A549 (cell line): ENCODE measurements at regions not wholly inside any gene's neighbourhood (a gene's known extent, or its start where the extent isn't known, plus 50 kb on each side); places are given as distances from the start of the nearest gene placed in this dataset.

Source experiments
- ATAC-seq, 2 experiments: fragments of 200-7000 bp in 1 of 2; fragments of >200 bp in 1 of 2; cut with Nextera tagmentation in 1 of 2; cut with Tn5 transposase in 1 of 2; 3 replicates each; pipeline versions ENCODE4 v1.8.0 to v1.9.1; 2018 to 2020; ENCODE audit warnings: mild to moderate bottlenecking in 1 of 2, moderate library complexity in 1 of 2
- CTCF ChIA-PET: fragments of 300-600 bp; sonication (Branson Sonifier 250); formaldehyde crosslinking; extraction: SDS; loops from one replicate; lab custom pipeline; 2021; ENCODE audit warnings: antibody characterized with exemption, inconsistent platforms; lab: Yijun Ruan, JAX
- POLR2A ChIA-PET: fragments of 350-600 bp; formaldehyde crosslinking; extraction: SDS; loops from one replicate; lab custom pipeline; 2021; ENCODE audit warnings: antibody characterized with exemption, inconsistent platforms; lab: Yijun Ruan, JAX
- DNase-seq, 2 experiments: peaks; one replicate each; pipeline versions ENCODE4 v3.0.0 to v3.0.0-alpha.2; 2011 to 2016; ENCODE audit warnings: low read depth in 1 of 2, low spot score in 1 of 2
- FAIRE-seq: peaks from 2 replicates; lab custom pipeline; 2011; peaks lifted over from hg19 to GRCh38; lab: Jason Lieb, UNC
- H3K27ac ChIP-seq, 2 experiments: fragments of >200 bp; sonication (Bioruptor Twin); formaldehyde crosslinking; 3 replicates each; pipeline ENCODE4 v1.5.1; 2016 to 2017
- H3K4me1 ChIP-seq: fragments of >200 bp; sonication (Bioruptor Twin); formaldehyde crosslinking; 3 replicates; pipeline ENCODE4 v1.6.1; 2016
- H3K4me2 ChIP-seq: fragments of >200 bp; sonication (Bioruptor Twin); formaldehyde crosslinking; 3 replicates; pipeline ENCODE4 v1.6.1; 2016
- H3K4me3 ChIP-seq: fragments of >200 bp; sonication (Bioruptor Twin); formaldehyde crosslinking; 3 replicates; pipeline ENCODE4 v1.5.1; 2016
- H3K9me3 ChIP-seq: fragments of >200 bp; sonication (Bioruptor Twin); formaldehyde crosslinking; 3 replicates; pipeline ENCODE4 v1.6.1; 2016
- CBX2 ChIP-seq: fragments of 200-600 bp; sonication (generic); IDR thresholded peaks from 2 replicates; pipeline ENCODE4 v1.6.1; 2016; ENCODE audit warnings: low read depth, mild to moderate bottlenecking, borderline replicate concordance
- CBX8 ChIP-seq: fragments of 200-600 bp; sonication (generic); IDR thresholded peaks from 2 replicates; pipeline ENCODE4 v1.6.1; 2016
- CHD4 ChIP-seq: fragments of 200-600 bp; sonication (generic); IDR thresholded peaks from 2 replicates; pipeline ENCODE4 v1.6.1; 2016; ENCODE audit warnings: antibody characterized with exemption, mild to moderate bottlenecking, borderline replicate concordance
- EHF ChIP-seq: fragments of 250-450 bp; sonication (Bioruptor Pico); IDR thresholded peaks from 2 replicates; pipeline ENCODE4 v1.5.0; 2020; ENCODE audit warnings: mild to moderate bottlenecking
- ESRRA ChIP-seq: fragments of 150-350 bp; IDR thresholded peaks from 2 replicates; pipeline ENCODE4 v1.6.1; 2014; ENCODE audit warnings: mild to moderate bottlenecking, low read length, borderline replicate concordance
- GATA3 ChIP-seq: IDR thresholded peaks from 2 replicates; pipeline ENCODE4 v1.6.1; 2012; ENCODE audit warnings: borderline replicate concordance
- HDAC2 ChIP-seq: fragments of 200-600 bp; sonication (generic); IDR thresholded peaks from 2 replicates; pipeline ENCODE4 v1.6.1; 2016
- HOXA7 ChIP-seq: fragments of 250-450 bp; sonication (Bioruptor Pico); IDR thresholded peaks from 2 replicates; pipeline ENCODE4 v1.5.0; 2020; ENCODE audit warnings: mild to moderate bottlenecking, moderate library complexity
- MAZ ChIP-seq: fragments of 150-350 bp; IDR thresholded peaks from 2 replicates; pipeline ENCODE4 v1.6.1; 2014; ENCODE audit warnings: antibody characterized with exemption, low read depth, low read length, borderline replicate concordance
- RAD21 ChIP-seq, 2 experiments: fragments of >200 bp in 1 of 2; sonication (Bioruptor Twin) in 1 of 2; formaldehyde crosslinking in 1 of 2; IDR thresholded peaks in 1 of 2; conservative IDR thresholded peaks in 1 of 2; 2 replicates in 1 of 2; 3 replicates in 1 of 2; pipeline ENCODE4 v1.6.1; 2012 to 2018; ENCODE audit warnings: inconsistent platforms in 1 of 2
- RARB ChIP-seq: fragments of 250-450 bp; sonication (Bioruptor Pico); IDR thresholded peaks from 2 replicates; pipeline ENCODE4 v1.8.0; 2021; ENCODE audit warnings: mild to moderate bottlenecking, moderate library complexity
- SREBF2 ChIP-seq: fragments of 450-650 bp; IDR thresholded peaks from 2 replicates; pipeline ENCODE4 v1.6.1; 2014; ENCODE audit warnings: mild to moderate bottlenecking, moderate library complexity
- ZSCAN20 ChIP-seq: fragments of 250-450 bp; sonication (Bioruptor Pico); IDR thresholded peaks from 2 replicates; pipeline ENCODE4 v1.8.0; 2022; ENCODE audit warnings: mild to moderate bottlenecking, moderate library complexity
- WGBS: methylation state at CpG from one replicate; pipeline ENCODE4 v1.1.6; 2017; ENCODE audit errors: missing lambda C conversion rate; 5-methylcytosine and 5-hydroxymethylcytosine counted together
- TF ChIP-seq, protein P1 (sequence below): fragments of >200 bp; sonication (Bioruptor Twin); formaldehyde crosslinking; IDR thresholded peaks from 2 replicates; pipeline ENCODE4 v1.6.1; 2016
- TF ChIP-seq, protein P2 (sequence below): fragments of 450-650 bp; IDR thresholded peaks from 2 replicates; pipeline ENCODE4 v1.6.1; 2014; ENCODE audit warnings: antibody characterized with exemption
- TF ChIP-seq, protein P3 (sequence below): IDR thresholded peaks from 2 replicates; pipeline ENCODE4 v1.6.1; 2012
- TF ChIP-seq, protein P4 (sequence below): fragments of 250-450 bp; sonication (Bioruptor Pico); IDR thresholded peaks from 2 replicates; pipeline ENCODE4 v1.5.0; 2021; ENCODE audit warnings: mild to moderate bottlenecking, moderate library complexity, borderline replicate concordance
- TF ChIP-seq, protein P5 (sequence below): fragments of 150-350 bp; IDR thresholded peaks from 2 replicates; pipeline ENCODE4 v1.6.1; 2014; ENCODE audit warnings: low read depth, mild to moderate bottlenecking, low read length
- TF ChIP-seq, protein P6 (sequence below): fragments of 200-600 bp; sonication (generic); IDR thresholded peaks from 2 replicates; pipeline ENCODE4 v1.6.1; 2016; ENCODE audit warnings: antibody characterized with exemption, mild to moderate bottlenecking, moderate library complexity

DNA sequence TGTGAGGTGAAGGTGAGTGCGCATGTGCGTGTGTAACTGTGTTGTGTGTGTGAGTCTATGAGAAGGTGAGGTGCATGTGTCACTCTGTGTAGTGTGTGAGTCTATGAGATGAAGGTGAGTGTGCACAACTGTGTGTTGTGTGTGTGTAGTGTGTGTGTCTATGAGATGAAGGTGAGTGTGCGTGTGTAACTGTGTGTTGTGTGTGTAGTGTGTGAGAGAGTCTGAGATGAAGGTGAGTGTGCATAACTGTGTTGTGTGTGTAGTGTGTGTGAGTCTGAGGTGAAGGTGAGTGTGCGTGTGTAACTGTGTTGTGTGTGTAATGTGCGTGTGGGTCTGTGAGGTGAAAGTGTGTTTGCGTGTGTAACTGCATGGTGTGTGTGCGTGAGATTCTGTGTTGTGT is 154.0 kb downstream of the FOXD2 start:
- no peak for ATAC-seq
- FAIRE-seq: no peak
- POLR2A ChIA-PET: no interaction called here
- no peak for DNase-seq
- no peak overlapping the region for H3K4me2 ChIP-seq
- TF ChIP-seq MAZ: no peak
- TF ChIP-seq, protein P1, sequence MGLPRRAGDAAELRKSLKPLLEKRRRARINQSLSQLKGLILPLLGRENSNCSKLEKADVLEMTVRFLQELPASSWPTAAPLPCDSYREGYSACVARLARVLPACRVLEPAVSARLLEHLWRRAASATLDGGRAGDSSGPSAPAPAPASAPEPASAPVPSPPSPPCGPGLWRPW: no peak
- TF ChIP-seq, protein P2, sequence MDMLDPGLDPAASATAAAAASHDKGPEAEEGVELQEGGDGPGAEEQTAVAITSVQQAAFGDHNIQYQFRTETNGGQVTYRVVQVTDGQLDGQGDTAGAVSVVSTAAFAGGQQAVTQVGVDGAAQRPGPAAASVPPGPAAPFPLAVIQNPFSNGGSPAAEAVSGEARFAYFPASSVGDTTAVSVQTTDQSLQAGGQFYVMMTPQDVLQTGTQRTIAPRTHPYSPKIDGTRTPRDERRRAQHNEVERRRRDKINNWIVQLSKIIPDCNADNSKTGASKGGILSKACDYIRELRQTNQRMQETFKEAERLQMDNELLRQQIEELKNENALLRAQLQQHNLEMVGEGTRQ: no peak
- no peak for TF ChIP-seq HDAC2
- no peak for TF ChIP-seq RARB
- TF ChIP-seq, protein P3, sequence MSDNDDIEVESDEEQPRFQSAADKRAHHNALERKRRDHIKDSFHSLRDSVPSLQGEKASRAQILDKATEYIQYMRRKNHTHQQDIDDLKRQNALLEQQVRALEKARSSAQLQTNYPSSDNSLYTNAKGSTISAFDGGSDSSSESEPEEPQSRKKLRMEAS: no peak
- TF ChIP-seq CHD4: no peak
- TF ChIP-seq CBX8: no peak
- TF ChIP-seq ZSCAN20 (CRISPR knock-in tag): no peak
- no peak for TF ChIP-seq GATA3
- TF ChIP-seq, protein P4, sequence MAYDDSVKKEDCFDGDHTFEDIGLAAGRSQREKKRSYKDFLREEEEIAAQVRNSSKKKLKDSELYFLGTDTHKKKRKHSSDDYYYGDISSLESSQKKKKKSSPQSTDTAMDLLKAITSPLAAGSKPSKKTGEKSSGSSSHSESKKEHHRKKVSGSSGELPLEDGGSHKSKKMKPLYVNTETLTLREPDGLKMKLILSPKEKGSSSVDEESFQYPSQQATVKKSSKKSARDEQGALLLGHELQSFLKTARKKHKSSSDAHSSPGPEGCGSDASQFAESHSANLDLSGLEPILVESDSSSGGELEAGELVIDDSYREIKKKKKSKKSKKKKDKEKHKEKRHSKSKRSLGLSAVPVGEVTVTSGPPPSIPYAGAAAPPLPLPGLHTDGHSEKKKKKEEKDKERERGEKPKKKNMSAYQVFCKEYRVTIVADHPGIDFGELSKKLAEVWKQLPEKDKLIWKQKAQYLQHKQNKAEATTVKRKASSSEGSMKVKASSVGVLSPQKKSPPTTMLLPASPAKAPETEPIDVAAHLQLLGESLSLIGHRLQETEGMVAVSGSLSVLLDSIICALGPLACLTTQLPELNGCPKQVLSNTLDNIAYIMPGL (CRISPR knock-in tag): no peak
- TF ChIP-seq, protein P5, sequence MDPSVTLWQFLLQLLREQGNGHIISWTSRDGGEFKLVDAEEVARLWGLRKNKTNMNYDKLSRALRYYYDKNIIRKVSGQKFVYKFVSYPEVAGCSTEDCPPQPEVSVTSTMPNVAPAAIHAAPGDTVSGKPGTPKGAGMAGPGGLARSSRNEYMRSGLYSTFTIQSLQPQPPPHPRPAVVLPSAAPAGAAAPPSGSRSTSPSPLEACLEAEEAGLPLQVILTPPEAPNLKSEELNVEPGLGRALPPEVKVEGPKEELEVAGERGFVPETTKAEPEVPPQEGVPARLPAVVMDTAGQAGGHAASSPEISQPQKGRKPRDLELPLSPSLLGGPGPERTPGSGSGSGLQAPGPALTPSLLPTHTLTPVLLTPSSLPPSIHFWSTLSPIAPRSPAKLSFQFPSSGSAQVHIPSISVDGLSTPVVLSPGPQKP: no peak
- TF ChIP-seq EHF (CRISPR knock-in tag): no peak
- TF ChIP-seq RAD21 (conservative IDR thresholded peaks at IDR 0.05 in 1 of 2, IDR thresholded peaks at IDR 0.05 in 1 of 2): no peak
- TF ChIP-seq SREBF2: no peak
- TF ChIP-seq ESRRA: no peak
- no peak for TF ChIP-seq CBX2
- TF ChIP-seq, protein P6, sequence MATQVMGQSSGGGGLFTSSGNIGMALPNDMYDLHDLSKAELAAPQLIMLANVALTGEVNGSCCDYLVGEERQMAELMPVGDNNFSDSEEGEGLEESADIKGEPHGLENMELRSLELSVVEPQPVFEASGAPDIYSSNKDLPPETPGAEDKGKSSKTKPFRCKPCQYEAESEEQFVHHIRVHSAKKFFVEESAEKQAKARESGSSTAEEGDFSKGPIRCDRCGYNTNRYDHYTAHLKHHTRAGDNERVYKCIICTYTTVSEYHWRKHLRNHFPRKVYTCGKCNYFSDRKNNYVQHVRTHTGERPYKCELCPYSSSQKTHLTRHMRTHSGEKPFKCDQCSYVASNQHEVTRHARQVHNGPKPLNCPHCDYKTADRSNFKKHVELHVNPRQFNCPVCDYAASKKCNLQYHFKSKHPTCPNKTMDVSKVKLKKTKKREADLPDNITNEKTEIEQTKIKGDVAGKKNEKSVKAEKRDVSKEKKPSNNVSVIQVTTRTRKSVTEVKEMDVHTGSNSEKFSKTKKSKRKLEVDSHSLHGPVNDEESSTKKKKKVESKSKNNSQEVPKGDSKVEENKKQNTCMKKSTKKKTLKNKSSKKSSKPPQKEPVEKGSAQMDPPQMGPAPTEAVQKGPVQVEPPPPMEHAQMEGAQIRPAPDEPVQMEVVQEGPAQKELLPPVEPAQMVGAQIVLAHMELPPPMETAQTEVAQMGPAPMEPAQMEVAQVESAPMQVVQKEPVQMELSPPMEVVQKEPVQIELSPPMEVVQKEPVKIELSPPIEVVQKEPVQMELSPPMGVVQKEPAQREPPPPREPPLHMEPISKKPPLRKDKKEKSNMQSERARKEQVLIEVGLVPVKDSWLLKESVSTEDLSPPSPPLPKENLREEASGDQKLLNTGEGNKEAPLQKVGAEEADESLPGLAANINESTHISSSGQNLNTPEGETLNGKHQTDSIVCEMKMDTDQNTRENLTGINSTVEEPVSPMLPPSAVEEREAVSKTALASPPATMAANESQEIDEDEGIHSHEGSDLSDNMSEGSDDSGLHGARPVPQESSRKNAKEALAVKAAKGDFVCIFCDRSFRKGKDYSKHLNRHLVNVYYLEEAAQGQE: no peak
- no peak for TF ChIP-seq HOXA7
- no peak overlapping the region for H3K27ac ChIP-seq
- 91% methylated on average over 7 of the region's 7 CpGs for WGBS
- no peaks in the 10 kb centered on the region for H3K4me1 ChIP-seq
- H3K9me3 ChIP-seq: no peaks in the 10 kb centered on the region
- CTCF ChIA-PET: no interaction called here
- H3K4me3 ChIP-seq: no peak overlapping the region
